Prostate gland (tissue), 2 donors: ENCODE measurements at regions not wholly inside any gene's neighbourhood (a gene's known extent, or its start where the extent isn't known, plus 50 kb on each side); places are given as distances from the start of the nearest gene placed in this dataset.
"Not testable (repeated sequence)": the region's sequence is repeated elsewhere in the genome, so short reads cannot be mapped to it uniquely, and the experiment has no call there.

ENCODE experiments used
- POLR2A ChIP-seq: fragments of 450-650 bp; IDR thresholded peaks from one replicate; pipeline ENCODE4 v1.6.1; 2016; ENCODE audit warnings: antibody characterized with exemption, mild to moderate bottlenecking
- TF ChIP-seq, protein P1 (sequence below), 4 experiments: fragments of 200-600 bp in 2 of 4; fragments of 450-650 bp in 2 of 4; sonication (generic) in 2 of 4; IDR thresholded peaks; 1 replicate in 3 of 4; 2 replicates in 1 of 4; pipeline ENCODE4 v1.5.1; 2016 to 2019; ENCODE audit warnings: antibody characterized with exemption in 4 of 4, mild to moderate bottlenecking in 2 of 4, moderate library complexity in 2 of 4

GRCh38 chr15:99791881-99792807 lies 58.9 kb upstream of the LYSMD4 start:
- TF ChIP-seq POLR2A = not testable (repeated sequence)
- TF ChIP-seq, protein P1, sequence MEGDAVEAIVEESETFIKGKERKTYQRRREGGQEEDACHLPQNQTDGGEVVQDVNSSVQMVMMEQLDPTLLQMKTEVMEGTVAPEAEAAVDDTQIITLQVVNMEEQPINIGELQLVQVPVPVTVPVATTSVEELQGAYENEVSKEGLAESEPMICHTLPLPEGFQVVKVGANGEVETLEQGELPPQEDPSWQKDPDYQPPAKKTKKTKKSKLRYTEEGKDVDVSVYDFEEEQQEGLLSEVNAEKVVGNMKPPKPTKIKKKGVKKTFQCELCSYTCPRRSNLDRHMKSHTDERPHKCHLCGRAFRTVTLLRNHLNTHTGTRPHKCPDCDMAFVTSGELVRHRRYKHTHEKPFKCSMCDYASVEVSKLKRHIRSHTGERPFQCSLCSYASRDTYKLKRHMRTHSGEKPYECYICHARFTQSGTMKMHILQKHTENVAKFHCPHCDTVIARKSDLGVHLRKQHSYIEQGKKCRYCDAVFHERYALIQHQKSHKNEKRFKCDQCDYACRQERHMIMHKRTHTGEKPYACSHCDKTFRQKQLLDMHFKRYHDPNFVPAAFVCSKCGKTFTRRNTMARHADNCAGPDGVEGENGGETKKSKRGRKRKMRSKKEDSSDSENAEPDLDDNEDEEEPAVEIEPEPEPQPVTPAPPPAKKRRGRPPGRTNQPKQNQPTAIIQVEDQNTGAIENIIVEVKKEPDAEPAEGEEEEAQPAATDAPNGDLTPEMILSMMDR (IDR thresholded peaks at IDR 0.05) = not testable (repeated sequence)
